Stimulated activated CD8-positive, alpha-beta memory T cell treated with anti-CD3 and anti-CD28 coated beads, Interleukin-12 subunit alpha, Interleukin-12 subunit beta, amount 100 ng/mL, for 1 hour (primary cell): ENCODE measurements at regions not wholly inside any gene's neighbourhood (a gene's known extent, or its start where the extent isn't known, plus 50 kb on each side); places are given as distances from the start of the nearest gene placed in this dataset.

Experiments
- DNase-seq: peaks from one replicate; pipeline ENCODE4 v3.0.0-alpha.2; 2020; ENCODE audit warnings: low read depth

GRCh38 chr13:30107521-30108136, 199.7 kb downstream of the KATNAL1 start:
- DNase-seq, result no peak

GRCh38 chr13:30107121-30107520, 200.2 kb downstream of the KATNAL1 start:
- DNase-seq, result no peak

DNA sequence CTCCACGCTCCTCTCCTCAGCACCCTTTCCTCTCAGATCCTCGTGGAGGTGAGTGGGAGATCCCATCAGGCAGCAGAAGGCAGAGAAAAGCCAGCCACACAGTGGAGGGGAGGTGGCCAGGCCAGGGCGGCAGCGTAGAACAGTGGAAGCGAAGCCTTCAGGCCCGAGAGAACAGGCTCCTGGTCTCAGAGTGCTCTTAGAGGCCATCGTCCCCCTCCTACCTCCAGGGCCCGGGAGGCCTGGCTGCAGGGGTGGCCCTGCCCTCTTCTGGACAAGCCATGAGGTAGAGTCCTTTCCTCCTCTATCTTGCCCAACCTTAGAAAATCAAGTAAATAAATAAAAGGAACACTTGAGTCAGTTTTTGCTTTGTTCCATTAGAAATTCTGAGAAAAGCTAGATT, 202.0 kb downstream of the KATNAL1 start:
- no peak for DNase-seq

- no peak for DNase-seq
These were observed 204.1 kb downstream of the KATNAL1 start for GRCh38 chr13:30103161-30103840.

DNA sequence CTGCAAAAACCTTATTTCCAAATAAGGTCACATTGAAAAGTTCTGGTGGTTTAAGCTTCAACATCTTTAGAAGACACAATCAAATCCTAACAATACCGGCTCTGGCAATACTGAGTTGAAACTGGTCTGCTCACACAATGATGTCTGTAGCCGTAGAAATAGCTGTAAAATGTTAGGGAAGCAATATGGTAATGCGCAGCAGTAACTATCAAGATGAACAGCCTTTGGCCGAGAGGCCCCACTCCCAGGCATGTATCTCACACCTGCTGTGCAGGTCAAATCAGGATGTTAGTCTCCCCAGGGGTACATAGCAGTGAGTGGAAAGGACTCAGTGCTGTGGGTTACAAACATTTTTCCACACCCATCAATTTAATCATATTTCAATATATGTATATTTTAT, 207.1 kb downstream of the KATNAL1 start:
- DNase-seq, result no peak

DNA sequence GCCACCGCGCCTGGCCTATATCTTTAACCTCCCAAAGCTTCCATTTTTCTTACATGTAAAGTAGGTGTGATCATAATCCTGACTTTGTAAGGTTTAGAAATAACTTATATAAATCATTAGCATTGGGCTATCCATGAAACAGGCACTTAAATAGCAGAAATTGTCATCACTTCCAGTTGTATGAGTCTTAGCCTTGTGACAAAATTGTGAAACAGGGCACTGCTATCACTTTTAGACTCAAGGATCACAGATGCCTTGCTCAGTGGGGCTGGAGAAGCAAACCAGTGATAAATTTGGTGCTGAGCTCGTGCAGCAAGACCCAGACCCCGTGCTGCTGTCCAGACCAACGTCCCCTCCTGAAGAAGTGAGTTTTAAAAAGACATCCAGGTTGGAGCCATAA, 209.7 kb downstream of the KATNAL1 start:
- DNase-seq, result no peak

DNA sequence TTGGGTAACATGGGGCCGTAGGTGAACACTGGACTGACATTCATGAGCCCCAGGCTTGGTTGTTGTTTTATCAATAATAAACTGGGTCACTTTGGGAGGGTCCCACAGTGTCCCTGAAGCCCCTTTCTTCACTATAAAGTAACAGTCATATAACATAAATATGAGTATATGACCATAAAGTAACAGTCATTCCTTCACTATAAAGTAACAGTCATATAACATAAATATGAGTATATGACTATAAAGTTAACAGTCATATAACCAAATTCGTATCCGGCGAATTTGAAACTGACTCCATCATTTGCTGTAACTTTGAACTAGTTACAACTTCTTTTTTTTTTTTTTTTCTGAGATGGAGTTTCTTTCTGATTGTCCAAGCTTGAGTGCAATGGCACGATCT, 210.3 kb downstream of the KATNAL1 start:
- no peak for DNase-seq

DNA sequence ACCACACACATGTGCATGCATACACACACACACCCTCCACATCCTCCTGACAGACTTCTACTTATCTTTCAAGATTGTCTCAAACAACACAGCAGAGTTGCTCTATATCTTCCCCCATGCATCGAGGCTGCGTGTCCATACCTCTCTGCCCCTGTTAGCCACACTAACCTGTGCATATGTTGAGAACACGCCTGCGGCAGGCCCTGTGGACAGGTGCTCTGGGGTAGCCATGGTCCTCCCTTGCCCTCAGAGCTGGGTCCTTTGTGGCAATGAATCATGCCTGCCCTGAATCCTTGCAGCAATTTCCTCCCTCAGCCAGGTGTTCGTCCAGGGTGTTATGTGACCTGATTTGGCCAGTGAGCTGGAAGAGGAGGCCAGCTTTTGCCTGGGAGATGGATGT, 213.3 kb downstream of the KATNAL1 start:
- DNase-seq, result no peak

- DNase-seq, result no peak
These were observed 214.1 kb downstream of the KATNAL1 start for GRCh38 chr13:30093236-30093635.

GRCh38 chr13:30091691-30092090, 215.7 kb downstream of the KATNAL1 start:
- DNase-seq, result no peak

GRCh38 chr13:30091035-30091434, 216.3 kb downstream of the KATNAL1 start:
- DNase-seq, result no peak

DNA sequence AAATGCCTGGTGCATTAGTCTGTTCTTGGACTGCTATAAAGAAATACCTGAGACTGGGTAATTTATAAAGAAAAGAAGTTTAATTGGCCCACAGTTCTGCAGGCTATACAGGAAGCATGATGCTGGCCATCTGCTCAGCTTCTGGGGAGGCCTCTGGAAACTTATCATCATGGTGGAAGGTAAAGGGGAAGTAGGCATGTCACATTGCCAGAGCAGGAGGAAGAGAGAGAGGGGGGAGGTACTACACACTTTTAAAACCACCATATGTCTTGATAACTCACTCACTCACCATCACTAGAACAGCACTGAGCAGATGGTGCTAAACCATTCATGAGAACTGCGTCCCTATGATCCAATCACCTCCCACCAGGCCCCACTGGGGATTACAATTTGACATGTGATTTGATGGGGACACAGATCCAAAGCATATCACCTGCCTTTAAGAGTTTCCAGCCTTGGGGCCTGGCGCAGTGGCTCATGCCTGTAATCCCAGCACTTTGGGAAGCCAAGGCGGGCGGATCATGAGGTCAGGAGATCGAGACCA, 219.0 kb downstream of the KATNAL1 start:
- DNase-seq, result no peak

DNA sequence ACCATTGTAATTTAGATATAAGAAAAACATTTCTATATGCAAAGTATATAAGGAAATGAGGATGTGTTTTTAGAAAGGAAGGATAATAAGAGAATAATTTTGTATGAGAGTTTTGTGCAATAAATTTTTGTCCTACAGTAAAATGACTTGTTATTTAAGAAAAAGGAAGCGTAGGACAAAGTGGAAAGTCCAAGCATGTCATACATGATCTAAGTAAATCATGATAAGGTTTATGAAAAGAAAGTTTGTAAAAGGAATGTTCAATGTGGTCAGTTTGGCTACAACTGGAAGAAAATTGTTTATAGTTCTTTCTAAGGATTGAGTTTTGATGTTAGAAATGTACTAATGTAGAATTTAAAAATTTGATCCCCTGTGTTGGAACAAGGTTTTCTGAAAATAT, 222.3 kb downstream of the KATNAL1 start:
- no peak for DNase-seq

- no peak for DNase-seq
These were observed 225.0 kb downstream of the KATNAL1 start for GRCh38 chr13:30082391-30082790.

DNA sequence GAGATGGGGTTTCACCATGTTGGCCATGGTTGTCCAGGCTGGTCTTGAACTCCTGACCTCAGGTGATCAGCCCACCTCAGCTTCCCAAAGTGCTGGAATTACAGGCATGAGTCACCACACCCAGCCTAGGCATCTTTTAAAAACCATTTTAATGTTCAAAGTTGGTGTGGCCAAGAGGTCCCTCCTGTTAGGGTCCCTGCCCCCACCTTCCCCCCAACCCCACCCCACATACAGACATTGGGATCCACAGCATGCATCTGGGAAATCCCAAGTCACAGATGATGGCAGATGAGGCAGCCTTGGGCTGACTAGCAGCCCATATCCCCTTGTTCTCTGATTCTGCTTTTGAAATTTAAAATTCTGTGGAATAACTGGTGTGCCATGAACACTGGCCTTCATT, 226.0 kb downstream of the KATNAL1 start:
- DNase-seq, result no peak

DNA sequence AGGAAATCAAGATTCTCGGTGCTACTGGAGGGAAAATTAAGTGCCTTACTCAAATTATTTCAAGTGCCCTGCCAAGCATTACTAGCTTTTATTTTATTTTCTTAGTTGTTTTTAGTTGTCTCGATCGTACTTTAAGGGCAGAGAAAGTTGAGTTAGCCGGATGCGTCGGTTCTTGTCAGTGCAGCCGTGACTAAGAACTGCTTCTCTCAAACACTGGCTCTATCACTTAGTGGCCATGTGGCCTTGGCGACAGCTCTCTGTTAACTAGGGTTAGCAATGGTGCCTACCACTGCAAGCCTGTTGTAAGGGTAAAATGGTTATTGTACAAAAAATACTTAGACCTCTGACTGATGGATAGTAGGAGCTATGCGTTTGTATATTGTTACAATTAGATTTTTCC, 227.8 kb downstream of the KATNAL1 start:
- DNase-seq, result no peak

GRCh38 chr13:30078059-30078458, 227.6 kb upstream of the UBL3 start:
- DNase-seq, result no peak

DNA sequence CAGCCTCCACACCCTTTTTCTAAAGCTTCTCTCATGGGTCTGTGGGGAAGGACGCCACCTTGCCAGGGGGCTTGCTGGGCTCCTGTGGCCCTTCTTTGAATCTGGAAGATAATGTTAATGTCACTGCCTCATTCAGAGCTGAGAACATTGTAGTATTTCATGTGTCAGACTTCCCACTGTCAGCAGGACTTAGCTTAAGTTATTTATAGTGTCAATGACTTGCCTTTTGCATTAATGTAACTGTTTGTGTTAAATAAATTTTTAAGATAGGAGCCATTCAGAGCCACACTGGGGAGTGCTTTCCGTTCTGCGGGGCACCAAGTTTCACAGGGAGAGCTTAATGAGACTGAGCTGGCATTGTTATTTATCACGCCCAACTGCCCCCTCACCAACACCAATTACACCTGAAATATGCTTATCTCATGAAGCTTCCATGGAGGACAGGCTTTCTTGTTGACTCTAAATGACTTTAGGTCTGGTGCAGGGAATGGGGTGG, 226.9 kb upstream of the UBL3 start:
- DNase-seq, result no peak

GRCh38 chr13:30074955-30075614, 224.7 kb upstream of the UBL3 start:
- DNase-seq, result no peak

- DNase-seq, result no peak
These were observed 224.0 kb upstream of the UBL3 start for GRCh38 chr13:30074431-30074830.

- DNase-seq, result no peak
These were observed 222.4 kb upstream of the UBL3 start for GRCh38 chr13:30072818-30073186.

GRCh38 chr13:30071969-30072817, 221.8 kb upstream of the UBL3 start:
- no peak for DNase-seq
